GM12874 (cell line): ENCODE measurements at regions not wholly inside any gene's neighbourhood (a gene's known extent, or its start where the extent isn't known, plus 50 kb on each side); places are given as distances from the start of the nearest gene placed in this dataset.

Source experiments
- TF ChIP-seq, protein P1 (sequence below): IDR thresholded peaks from 2 replicates; pipeline ENCODE4 v1.5.1; 2011; ENCODE audit warnings: low read depth, mild to moderate bottlenecking, control low read depth, low read length, moderate library complexity; ENCODE audit not compliant: insufficient read depth

DNA sequence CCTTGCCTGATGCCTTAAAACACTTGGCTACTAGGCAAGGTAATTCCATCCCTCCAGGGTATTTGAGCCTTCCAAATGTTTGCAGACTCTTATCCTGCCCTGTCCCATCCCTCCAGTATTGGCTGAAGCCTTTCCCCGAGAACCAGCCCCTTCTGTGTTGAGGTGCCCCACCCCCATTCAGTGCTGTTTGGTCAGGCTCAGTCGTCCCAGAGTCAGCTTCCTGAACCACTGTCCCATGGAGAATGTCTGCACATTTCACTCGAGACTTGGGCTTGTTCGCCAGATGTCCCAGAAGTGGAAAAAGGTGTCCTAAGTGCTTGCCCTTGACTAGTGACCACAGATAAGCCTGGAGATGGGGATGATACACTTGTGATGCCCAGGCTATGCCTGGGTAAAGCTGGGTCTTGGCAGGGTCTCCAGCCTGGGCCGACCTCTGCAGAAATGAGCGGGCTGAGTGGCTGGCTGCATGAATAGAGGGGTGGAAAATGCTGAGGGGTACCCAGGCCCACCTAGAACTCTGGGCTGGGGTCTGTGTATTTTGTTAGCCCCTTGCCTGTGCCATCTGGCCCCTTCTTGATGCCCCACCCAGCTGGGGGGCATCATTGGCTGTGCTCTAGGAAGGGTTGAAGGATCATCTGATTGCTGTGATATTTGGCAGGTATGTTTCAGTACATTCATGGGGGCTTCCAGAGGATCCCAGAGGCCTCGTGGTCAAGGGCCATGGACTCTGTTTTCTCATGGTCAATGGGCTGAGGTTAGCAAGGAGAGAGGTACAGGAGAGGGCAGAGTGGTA lies 178.4 kb downstream of the MACROH2A1 start:
- TF ChIP-seq, protein P1, sequence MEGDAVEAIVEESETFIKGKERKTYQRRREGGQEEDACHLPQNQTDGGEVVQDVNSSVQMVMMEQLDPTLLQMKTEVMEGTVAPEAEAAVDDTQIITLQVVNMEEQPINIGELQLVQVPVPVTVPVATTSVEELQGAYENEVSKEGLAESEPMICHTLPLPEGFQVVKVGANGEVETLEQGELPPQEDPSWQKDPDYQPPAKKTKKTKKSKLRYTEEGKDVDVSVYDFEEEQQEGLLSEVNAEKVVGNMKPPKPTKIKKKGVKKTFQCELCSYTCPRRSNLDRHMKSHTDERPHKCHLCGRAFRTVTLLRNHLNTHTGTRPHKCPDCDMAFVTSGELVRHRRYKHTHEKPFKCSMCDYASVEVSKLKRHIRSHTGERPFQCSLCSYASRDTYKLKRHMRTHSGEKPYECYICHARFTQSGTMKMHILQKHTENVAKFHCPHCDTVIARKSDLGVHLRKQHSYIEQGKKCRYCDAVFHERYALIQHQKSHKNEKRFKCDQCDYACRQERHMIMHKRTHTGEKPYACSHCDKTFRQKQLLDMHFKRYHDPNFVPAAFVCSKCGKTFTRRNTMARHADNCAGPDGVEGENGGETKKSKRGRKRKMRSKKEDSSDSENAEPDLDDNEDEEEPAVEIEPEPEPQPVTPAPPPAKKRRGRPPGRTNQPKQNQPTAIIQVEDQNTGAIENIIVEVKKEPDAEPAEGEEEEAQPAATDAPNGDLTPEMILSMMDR = no peak

DNA sequence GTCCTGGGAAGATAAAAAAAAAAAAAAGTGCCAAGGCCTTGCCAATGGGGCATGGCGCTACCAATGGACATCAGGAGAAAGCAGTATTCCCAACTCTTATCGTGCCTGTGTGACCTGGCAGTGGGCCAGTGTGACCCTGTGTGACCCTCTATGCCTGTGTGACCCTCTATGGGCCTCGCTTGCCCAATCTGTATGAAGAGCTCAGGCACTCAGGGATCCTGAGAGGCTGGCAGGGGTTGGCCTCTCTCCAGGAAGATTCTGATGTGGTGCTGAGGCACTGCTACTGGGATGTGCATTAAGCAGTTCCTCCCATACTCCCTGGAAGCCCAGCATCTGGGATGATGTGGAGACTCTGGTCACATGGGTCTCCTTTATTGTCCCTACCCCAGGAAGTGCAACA lies 179.2 kb downstream of the MACROH2A1 start:
- TF ChIP-seq, protein P1 = no peak

DNA sequence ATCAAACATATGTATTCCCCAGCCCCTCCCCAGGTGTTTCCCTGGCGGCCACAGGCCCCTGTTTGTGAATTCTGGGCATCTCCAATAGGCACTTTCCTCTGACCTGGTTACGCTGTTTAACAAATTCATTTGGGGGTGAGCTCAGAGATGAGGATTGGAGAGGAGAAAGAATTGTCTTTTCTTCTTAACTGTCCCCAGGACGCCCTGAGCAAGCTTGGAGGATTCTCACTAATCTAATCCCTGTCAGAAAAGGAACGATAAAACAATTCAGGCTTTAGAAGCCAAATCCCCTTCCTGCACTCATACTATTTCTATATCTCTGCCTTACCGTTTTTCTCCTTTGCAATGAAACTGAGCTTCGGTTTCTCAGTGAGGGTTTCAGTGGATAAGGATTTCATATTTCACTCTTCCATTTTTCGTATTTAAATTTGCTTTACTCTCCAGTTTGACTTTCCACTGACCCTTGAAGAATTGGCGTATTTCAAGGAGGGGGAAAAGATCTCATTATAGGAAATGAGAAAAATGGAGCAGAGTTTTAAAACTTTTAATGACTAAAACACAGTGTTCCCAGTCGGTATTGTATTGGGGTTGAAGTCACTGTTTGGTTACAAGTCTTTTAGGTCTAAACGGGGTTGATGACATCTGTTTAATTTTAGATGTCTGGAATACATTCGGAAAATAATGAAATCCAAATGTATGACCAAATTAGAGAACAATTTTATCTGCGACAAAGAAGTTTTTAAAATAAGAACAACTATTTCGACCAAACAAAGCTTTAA lies 180.1 kb downstream of the MACROH2A1 start:
- TF ChIP-seq, protein P1 = no peak

DNA sequence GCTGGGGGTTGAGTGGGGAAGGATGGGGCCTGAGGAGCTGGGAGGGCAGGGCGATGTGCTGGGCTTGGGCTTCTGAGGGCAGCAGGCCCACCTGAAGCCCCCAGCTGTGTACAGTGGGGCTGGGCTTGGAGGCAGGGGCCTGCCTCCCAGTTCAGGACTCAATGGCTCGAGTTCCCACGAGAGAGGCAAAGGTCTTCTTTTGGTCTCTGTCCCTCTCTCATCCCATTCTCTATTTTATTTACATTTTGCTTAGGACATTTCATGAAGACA lies 180.6 kb downstream of the MACROH2A1 start:
- TF ChIP-seq, protein P1 = no peak

DNA sequence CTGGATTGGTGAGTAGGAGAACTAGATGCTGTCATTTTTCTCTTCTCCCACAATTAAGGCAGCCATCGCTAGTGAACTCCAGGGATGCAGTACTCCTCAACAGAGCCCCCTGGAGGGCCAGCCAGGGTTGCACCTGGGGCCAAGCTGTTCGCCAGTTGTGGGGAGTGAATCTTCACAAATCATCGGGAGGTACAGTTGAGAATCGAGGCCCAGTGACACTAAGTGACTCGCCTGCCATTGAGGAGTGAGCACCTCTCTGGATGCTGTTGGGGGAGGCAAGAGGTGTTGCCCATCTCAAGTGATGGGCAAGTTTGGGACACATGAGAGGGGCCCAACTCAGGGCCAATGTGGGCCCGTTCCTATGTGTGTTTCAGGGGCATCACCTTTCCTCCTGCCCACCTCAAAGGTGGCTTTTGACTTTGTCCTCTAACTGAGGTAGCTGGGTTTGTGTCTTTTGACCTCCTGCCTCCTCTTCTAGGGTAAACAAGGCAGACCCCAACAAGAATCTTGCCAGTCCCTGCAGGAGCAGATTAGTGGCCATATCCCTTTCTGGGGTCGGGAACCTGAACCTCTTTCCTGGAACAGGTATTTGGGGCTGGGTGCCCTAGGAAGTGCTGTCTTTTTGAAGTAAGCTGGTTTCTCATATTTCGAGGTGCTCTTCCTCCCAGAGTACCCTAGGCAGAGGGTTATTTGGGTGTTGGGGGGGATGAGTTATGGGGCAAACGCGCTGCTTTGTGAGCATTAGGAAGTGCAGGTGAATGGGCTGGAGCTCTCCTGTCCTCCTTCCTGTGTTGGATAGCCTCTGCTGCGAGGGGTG lies 181.2 kb downstream of the MACROH2A1 start:
- TF ChIP-seq, protein P1 = no peak

DNA sequence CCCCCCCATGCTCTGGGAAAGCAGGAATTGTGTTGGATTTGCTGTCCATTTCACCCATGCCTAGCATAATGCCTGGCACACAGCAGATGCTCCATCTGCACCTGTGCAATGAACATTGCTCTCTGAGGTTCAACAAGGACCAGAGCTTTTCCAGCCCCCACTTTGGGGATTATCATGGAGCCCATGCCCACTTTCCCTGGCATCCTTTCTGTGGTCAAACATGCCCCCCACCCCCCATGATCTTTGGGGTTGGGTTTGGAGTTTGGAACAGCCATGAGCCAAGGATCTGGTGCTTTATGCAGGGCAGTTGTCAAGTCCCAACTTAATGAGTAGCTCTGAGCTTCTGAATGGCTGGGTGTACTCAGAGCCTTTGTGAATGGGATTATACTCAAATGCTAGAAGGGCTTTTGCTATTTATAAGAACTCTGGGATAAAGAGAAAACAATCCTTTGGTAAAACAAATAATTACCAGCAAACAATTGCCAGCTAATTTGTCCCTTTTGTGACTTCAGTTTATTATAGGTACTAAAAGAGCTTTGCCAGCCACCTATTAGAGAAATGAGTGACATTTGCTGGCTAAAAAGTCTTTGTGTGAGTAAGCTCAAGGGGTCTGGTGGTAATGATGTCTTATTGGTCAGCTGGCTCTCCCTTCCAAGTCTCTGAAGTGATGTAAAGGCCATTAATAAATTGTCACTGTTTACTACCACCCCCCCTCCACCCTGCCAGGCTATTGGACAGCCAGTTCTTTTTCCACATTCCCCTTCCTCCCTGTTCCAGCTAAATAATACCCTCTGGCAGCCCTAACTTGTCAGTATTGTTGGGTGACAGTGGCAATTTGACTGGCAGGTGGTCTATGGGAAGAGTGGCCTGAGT lies 182.3 kb downstream of the MACROH2A1 start:
- TF ChIP-seq, protein P1 = no peak
